Kidney epithelial cell (primary cell): ENCODE measurements at regions not wholly inside any gene's neighbourhood (a gene's known extent, or its start where the extent isn't known, plus 50 kb on each side); places are given as distances from the start of the nearest gene placed in this dataset.
"Not testable (repeated sequence)": the region's sequence is repeated elsewhere in the genome, so short reads cannot be mapped to it uniquely, and the experiment has no call there.

Source experiments
- DNase-seq: peaks from one replicate; pipeline ENCODE4 v3.0.0-alpha.2; 2010; ENCODE audit warnings: low read depth
- H3K27me3 ChIP-seq: 2 replicates; pipeline ENCODE4 v1.6.0; 2011; ENCODE audit warnings: low read length; ENCODE audit not compliant: control insufficient read depth, insufficient read depth
- H3K36me3 ChIP-seq: 2 replicates; pipeline ENCODE4 v1.5.1; 2011; ENCODE audit warnings: low read length; ENCODE audit not compliant: control insufficient read depth, insufficient read depth
- H3K4me3 ChIP-seq: 2 replicates; pipeline ENCODE4 v1.5.1; 2011; ENCODE audit warnings: low read depth, mild to moderate bottlenecking, control low read depth, low read length
- CTCF ChIP-seq: IDR thresholded peaks from 2 replicates; pipeline ENCODE4 v1.5.1; 2011; ENCODE audit warnings: mild to moderate bottlenecking, moderate library complexity, low read length, control low read depth, inconsistent platforms; ENCODE audit not compliant: insufficient read depth, poor library complexity, severe bottlenecking

GRCh38 chr10:44575601-44576380 is 190.9 kb upstream of the CXCL12 start:
- Histone ChIP-seq H3K36me3 (no peaks in the 10 kb centered on the region), H3K4me3 (no peak overlapping the region), H3K27me3 (no peaks in the 10 kb centered on the region)
- DNase-seq = no peak
- no peak for TF ChIP-seq CTCF

GRCh38 chr10:44576702-44577191 is 191.8 kb upstream of the CXCL12 start:
- Histone ChIP-seq H3K36me3 (no peaks in the 10 kb centered on the region), H3K27me3 (no peaks in the 10 kb centered on the region), H3K4me3 (no peak overlapping the region)
- DNase-seq = no peak
- TF ChIP-seq CTCF = no peak

DNA sequence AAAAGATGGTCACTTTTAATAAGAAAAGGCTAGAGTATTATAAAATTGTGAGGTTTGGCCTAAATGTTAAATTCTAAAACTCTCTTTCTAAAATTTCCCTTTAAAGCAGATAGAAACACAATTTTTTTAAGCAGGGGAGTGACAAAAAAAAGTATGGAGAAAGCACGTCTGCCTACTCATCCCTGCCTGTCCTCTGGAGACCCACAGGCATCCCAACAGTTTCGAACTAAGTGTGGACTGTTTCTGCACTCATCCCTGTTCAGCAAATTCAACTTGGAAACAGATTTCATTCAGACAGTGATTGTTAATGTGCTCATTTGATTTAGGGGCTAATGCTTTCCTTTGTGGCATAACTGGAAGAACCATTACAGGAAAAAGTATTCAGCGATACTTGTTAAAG is 192.6 kb upstream of the CXCL12 start:
- no peak for TF ChIP-seq CTCF
- H3K36me3 ChIP-seq = no peaks in the 10 kb centered on the region
- H3K4me3 ChIP-seq = no peak overlapping the region
- H3K27me3 ChIP-seq = no peaks in the 10 kb centered on the region
- no peak for DNase-seq

GRCh38 chr10:44578271-44578670 is 193.4 kb upstream of the CXCL12 start:
- Histone ChIP-seq H3K4me3 (no peak overlapping the region), H3K27me3 (no peaks in the 10 kb centered on the region), H3K36me3 (no peaks in the 10 kb centered on the region)
- no peak for TF ChIP-seq CTCF
- DNase-seq = no peak

- H3K27me3 ChIP-seq, H3K36me3 ChIP-seq, H3K4me3 ChIP-seq, DNase-seq: not testable (repeated sequence)
Measured at GRCh38 chr10:44578963-44579362, 194.1 kb upstream of the CXCL12 start.

GRCh38 chr10:44581996-44582395 is 197.1 kb upstream of the CXCL12 start:
- DNase-seq = no peak
- Histone ChIP-seq H3K36me3 (no peaks in the 10 kb centered on the region), H3K27me3 (no peaks in the 10 kb centered on the region), H3K4me3 (no peak overlapping the region)
- TF ChIP-seq CTCF = no peak
